B cell (primary cell): ENCODE measurements at regions not wholly inside any gene's neighbourhood (a gene's known extent, or its start where the extent isn't known, plus 50 kb on each side); places are given as distances from the start of the nearest gene placed in this dataset.

Experiments used
- EZH2 ChIP-seq: IDR thresholded peaks from 2 replicates; pipeline ENCODE4 v1.6.1; 2012; ENCODE audit warnings: borderline replicate concordance, low read depth, mild to moderate bottlenecking, moderate library complexity, low read length; ENCODE audit not compliant: insufficient read depth, poor library complexity, severe bottlenecking
- TF ChIP-seq, protein P1 (sequence below): fragments of 200-600 bp; IDR thresholded peaks from one replicate; pipeline ENCODE4 v1.8.0; 2022; ENCODE audit warnings: antibody characterized with exemption, mild to moderate bottlenecking

DNA sequence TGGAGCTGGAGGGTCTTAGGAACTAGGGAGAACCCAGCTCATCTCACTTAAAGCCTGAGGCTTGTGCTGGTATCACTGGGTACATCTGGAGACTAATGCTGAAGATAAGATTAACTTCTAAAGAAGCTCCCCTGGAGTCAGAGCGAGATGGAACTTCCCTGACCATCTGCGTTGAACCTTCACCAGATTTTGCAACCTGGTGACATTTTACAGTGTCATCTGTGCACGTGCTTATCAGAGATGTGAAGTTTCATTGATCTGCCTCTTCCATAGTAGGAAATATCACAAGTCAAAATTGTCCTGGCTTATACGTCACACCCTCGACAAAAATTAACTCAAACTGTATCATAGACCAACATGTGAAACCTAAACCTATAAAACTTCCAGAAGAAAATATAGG is 395.5 kb downstream of the SHQ1 start:
- TF ChIP-seq, protein P1, sequence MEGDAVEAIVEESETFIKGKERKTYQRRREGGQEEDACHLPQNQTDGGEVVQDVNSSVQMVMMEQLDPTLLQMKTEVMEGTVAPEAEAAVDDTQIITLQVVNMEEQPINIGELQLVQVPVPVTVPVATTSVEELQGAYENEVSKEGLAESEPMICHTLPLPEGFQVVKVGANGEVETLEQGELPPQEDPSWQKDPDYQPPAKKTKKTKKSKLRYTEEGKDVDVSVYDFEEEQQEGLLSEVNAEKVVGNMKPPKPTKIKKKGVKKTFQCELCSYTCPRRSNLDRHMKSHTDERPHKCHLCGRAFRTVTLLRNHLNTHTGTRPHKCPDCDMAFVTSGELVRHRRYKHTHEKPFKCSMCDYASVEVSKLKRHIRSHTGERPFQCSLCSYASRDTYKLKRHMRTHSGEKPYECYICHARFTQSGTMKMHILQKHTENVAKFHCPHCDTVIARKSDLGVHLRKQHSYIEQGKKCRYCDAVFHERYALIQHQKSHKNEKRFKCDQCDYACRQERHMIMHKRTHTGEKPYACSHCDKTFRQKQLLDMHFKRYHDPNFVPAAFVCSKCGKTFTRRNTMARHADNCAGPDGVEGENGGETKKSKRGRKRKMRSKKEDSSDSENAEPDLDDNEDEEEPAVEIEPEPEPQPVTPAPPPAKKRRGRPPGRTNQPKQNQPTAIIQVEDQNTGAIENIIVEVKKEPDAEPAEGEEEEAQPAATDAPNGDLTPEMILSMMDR, result no peak
- TF ChIP-seq EZH2, result no peak
